Mammary epithelial cell (primary cell): ENCODE measurements at regions not wholly inside any gene's neighbourhood (a gene's known extent, or its start where the extent isn't known, plus 50 kb on each side); places are given as distances from the start of the nearest gene placed in this dataset.

Source experiments
- CTCF ChIP-seq, 2 donors: IDR thresholded peaks in 1 of 2; conservative IDR thresholded peaks in 1 of 2; 2 replicates each; pipeline ENCODE4 v1.5.1; 2011 to 2012; ENCODE audit warnings: inconsistent platforms in 2 of 2, low read length in 2 of 2, mild to moderate bottlenecking in 2 of 2, control low read depth in 1 of 2, low read depth in 1 of 2; ENCODE audit not compliant: insufficient read depth in 1 of 2; ENCODE audit errors: extremely low read depth in 1 of 2
- EZH2 ChIP-seq: IDR thresholded peaks from 2 replicates; pipeline ENCODE4 v1.6.1; 2012; ENCODE audit warnings: low read length, inconsistent platforms, borderline replicate concordance

DNA sequence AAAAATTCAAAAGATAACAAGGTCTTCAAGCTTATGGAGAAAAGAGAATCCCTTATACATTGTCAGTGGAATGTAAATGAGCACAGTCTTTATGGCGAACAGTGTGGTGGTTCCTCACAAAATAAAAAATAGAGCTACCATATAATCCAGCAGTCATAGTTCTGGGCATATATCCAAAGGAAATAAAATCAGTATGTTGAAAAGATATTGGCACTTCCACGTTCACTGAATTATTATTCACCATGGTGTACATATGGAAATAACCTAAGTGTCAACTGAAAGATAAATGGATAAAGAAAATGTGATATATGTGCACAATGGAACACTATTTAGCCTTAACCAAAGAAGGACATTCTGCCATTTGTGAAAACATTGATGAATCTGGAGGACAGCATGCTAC is 1161.2 kb downstream of the ROBO2 start:
- no peak for TF ChIP-seq CTCF (conservative IDR thresholded peaks at IDR 0.05 in 1 of 2, IDR thresholded peaks at IDR 0.05 in 1 of 2; ENCODE audit: extremely low read depth in 1 of 2, insufficient read depth in 1 of 2, low read depth in 1 of 2, low read length in 2 of 2)
- TF ChIP-seq EZH2 = no peak
